ENCODE measurements at regions not wholly inside any gene's neighbourhood (a gene's known extent, or its start where the extent isn't known, plus 50 kb on each side); places are given as distances from the start of the nearest gene placed in this dataset.

DNA sequence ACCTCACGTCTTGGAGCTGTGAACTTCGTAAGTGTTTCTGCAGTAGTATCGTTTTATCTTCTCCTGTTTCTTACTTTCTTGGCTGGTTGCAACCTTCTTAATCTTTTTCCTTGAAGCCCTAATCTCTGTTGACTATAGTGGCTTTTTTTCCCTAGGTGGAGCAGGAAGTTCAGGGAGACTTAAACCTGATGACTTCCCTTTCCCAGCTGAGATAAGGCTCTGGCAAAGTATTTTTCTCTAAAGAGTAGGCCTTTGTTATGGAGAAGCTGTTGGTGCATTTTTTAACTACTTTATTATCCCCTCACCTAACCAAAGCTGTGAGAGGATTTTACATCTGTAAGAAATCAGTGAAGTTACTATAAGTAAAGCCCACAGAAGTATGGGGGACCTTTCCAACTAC, 723.1 kb upstream of the RIOK2 start:
- no peak for TF ChIP-seq POLR2AphosphoS5 (IDR thresholded peaks at IDR 0.05)
- TF ChIP-seq, protein P1, sequence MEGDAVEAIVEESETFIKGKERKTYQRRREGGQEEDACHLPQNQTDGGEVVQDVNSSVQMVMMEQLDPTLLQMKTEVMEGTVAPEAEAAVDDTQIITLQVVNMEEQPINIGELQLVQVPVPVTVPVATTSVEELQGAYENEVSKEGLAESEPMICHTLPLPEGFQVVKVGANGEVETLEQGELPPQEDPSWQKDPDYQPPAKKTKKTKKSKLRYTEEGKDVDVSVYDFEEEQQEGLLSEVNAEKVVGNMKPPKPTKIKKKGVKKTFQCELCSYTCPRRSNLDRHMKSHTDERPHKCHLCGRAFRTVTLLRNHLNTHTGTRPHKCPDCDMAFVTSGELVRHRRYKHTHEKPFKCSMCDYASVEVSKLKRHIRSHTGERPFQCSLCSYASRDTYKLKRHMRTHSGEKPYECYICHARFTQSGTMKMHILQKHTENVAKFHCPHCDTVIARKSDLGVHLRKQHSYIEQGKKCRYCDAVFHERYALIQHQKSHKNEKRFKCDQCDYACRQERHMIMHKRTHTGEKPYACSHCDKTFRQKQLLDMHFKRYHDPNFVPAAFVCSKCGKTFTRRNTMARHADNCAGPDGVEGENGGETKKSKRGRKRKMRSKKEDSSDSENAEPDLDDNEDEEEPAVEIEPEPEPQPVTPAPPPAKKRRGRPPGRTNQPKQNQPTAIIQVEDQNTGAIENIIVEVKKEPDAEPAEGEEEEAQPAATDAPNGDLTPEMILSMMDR (IDR thresholded peaks at IDR 0.05) = no peak
